HPDE6-E6E7 (cell line): ENCODE measurements at regions not wholly inside any gene's neighbourhood (a gene's known extent, or its start where the extent isn't known, plus 50 kb on each side); places are given as distances from the start of the nearest gene placed in this dataset.

Experiments
- DNase-seq: peaks from one replicate; pipeline ENCODE4 v3.0.0; 2011; ENCODE audit warnings: missing footprints; ENCODE audit errors: extremely low spot score

- no peak for DNase-seq
Measured at GRCh38 chr5:5798462-5798861, 376.0 kb downstream of the ICE1 start.

DNA sequence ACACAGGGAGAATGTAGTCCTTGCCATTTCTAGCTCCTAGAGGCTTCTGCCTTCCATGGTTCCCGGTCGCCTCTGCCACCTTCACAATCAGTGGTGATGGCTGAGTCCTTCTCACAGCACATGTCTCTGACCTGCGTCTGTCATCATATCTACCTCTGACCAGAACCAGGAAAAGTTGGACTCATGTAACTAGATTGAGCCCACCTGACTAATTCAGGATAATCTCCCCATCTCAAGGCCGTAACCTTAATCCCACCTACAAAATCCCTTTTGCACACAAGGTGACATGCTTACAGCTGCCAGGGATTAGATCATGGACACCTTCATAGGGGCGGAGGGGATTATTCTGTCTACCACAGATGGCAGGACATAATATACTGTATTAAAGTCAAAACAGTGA is 375.6 kb downstream of the ICE1 start:
- no peak for DNase-seq

- no peak for DNase-seq
Measured at GRCh38 chr5:5795074-5795771, 372.7 kb downstream of the ICE1 start.

DNA sequence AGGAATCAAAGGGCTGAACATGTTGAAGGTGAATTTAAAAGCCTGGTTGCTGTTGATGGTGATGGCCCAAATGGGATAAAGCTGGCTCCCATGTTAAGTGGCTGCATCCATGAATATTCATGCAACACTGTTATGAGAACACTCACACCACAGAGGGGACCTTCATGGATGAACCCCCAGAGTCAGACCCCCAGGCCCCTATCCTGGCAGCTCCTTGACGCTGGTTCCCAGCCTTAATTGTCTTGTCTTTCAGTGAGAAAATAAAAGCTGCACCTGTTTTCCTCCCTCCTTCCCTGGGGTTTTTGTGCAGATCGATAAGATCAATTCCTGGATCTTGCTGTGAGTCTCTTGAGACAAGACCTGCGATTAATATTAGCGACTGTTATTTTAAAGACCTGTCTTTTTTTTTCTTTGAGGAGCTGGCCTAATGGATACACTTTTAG is 371.7 kb downstream of the ICE1 start:
- no peak for DNase-seq

DNA sequence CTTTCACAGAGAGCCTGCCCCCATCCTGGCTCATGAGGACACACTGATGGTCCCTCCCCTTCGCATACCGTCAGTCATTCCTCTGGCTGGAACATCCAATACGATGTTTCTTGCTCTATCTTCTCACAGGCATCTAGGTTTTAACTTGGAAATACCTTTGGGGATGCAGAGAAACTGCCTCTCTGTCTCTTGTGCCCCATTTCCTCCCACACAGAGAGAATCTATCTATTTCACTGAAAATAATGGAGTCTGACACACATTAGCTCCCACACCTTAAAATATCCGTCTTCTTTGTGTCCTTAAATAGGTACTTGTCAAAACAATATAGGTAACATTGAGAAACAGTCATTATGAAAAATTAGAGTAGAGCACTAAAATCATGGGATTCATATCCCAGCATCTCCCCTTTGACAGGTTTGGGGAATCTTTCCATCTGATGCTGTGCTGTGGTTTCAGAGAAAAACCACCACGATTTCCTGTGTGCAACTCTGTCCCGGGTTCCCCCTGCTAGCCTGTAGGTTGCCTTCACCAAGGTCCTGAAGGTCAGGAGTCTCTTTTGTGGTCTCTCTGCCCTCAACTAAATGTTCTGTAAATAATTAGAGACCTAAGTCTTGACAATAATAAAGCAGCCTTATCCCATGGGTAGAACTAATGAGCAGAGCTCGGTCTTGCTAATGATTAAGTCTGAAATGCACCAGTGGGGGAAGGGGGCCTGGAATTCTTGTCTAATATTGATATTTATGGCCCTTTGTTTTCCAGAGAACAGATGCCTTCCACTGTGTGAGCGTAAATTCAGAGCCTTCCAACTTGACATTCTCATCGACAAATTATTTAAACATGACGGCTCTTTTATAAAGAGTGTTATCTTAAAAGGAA is 371.0 kb downstream of the ICE1 start:
- no peak for DNase-seq

- no peak for DNase-seq
Measured at GRCh38 chr5:5792106-5792505, 369.6 kb downstream of the ICE1 start.

GRCh38 chr5:5788793-5789192 is 366.3 kb downstream of the ICE1 start:
- DNase-seq, result no peak

DNA sequence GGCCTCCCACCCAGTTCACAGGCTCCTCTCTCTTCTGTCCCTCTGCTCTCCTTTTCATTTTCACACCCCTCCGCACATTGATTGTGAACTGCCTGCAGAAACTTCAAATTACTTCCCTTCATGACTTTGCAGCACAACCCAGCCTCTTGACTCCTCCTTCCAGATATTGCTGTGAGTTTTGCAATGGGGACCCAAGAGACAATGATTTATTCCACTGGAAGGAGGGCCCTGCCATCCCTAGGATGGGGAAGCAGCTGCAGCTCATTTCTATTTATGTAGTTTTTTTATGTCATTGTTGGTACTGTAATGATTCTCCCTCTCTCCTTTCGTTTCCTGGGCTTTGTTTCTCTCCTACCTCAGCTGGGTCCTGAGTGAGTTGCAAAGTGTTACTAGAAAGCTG is 364.9 kb downstream of the ICE1 start:
- DNase-seq, result no peak

DNA sequence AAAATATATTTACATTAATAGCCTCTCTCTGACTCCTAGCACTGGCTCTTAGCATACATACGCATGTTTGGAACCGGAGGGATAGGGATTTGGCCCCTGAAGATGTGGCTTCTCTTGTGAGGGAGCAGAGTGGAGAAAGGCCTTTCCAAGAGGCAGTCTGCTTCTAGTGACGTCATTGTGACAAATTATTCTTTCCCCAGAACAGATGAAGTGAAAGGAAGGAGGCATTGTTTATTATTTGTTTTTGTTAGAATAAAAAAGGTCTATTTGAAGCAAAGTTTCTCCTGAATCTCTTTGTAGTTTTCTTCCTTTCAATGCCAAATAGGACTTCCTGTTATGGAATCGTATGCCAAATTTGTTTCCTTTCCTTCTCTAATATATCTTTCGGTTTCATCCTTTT is 361.6 kb downstream of the ICE1 start:
- DNase-seq, result no peak

GRCh38 chr5:5783021-5783420 is 360.5 kb downstream of the ICE1 start:
- DNase-seq, result no peak

DNA sequence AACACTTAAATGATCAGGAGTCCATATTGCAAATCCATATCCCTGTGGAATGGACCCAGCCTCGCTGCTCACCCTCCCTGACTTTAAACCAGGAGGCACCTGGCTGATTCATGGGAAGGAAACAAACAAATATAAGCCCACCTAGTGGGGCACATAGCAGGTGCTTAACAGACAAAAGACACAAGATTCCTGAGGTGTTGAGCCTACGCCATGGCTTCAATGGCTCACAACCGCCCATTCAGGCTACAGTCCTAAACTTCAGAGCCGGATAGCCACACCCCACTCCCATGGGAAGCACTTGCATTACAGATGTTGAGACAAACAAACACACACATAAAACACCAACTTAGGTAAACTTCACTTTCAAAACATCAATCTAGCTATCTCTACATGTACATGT is 359.9 kb downstream of the ICE1 start:
- no peak for DNase-seq

DNA sequence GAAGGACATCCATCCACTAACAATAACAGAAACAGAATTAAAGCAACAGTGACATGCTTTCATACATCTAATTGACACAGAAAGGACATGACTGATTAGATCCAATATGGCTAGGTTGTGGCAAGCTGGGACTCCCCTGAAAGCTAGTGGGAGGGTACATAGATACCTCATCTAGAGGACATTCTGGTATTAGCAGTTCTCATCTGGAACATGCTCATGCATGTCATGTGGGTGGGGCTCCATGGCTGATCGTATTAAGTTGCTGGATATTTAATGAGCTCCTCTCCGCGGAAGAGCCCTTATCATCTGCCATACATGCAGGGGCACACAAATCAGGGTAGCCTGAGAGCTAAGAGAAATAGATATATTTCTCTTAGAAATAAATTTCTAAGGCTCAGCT is 358.9 kb downstream of the ICE1 start:
- DNase-seq, result no peak

DNA sequence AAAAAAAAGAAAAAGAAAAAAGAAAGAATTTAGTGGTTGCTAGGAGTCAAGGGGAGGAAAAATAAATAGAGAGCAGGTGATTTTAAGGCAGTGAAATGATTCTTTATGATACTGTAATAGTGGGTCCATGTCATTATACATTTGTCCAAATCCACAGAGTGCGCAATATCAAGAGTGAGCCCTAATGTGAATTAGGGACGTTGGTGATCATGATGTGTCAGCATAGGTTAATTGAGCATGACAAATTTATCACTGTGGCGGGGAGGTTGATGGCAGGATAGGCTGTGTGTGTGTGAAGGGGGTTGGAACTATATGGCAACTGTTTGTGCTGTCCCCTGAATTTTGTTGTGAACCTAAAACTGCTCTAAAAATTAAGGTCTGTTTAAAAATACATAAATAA is 357.8 kb downstream of the ICE1 start:
- DNase-seq, result no peak

DNA sequence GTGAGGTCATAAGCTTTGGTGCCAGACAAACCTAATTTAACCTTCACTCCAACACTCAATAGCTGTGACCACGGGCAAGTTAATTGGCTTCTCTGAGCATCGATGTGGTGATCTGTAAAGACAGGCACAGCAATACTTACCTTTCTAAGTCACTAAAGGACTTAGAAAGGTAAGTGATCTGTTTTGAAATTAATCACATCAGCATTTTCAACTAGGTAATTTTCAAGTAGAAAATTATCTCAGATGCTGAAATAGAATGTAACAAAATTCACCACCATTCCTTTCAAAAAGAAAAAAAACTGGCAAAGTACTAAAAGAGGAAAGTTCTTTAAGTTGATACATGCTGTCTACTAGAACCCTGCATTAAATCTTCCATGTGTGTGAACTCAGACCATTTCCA is 354.5 kb downstream of the ICE1 start:
- no peak for DNase-seq

DNA sequence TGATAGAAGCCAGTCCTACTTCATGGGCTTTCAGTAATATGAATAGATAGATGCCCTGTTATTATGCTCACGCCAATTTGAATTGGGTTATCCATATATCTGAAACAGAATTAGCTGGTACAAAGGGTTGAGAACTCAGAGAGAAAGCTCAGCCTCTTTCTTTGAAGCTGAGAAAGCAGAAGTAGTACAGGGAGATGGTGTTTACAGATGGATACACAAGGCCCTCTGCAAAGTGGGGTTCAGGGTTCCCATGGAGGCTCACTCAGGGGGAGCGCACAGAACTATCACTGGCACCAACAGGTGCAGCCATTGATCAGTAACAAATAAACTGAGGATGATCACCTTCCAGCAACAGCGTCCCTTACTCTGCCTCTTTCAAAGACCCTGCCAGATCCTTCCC is 349.7 kb downstream of the ICE1 start:
- DNase-seq, result no peak

- DNase-seq, result no peak
Measured at GRCh38 chr5:5770825-5771224, 348.3 kb downstream of the ICE1 start.

GRCh38 chr5:5767286-5767928 is 344.9 kb downstream of the ICE1 start:
- DNase-seq, result no peak

- DNase-seq, result no peak
Measured at GRCh38 chr5:5765066-5765850, 342.8 kb downstream of the ICE1 start.

DNA sequence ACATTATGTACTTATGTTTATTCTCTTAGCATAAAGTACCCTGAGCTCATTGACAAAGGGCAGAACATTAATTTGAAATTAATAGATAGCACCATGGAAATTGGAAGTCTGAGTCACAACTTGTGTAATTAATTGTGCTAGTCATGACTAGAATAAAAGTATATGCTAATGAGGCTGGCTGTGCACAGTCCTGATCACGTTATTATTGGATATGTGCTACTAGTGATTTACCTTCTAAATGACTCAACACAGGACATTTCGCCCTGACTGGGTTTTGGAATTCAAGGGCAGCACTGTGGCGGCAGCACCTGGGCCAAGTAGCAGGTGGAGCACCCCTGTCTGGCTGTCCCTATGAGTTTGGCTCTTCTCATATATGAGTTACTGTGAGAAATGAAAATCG is 341.8 kb downstream of the ICE1 start:
- DNase-seq, result no peak

- DNase-seq, result no peak
Measured at GRCh38 chr5:5756762-5757161, 334.3 kb downstream of the ICE1 start.

GRCh38 chr5:5755888-5756287 is 333.4 kb downstream of the ICE1 start:
- no peak for DNase-seq

DNA sequence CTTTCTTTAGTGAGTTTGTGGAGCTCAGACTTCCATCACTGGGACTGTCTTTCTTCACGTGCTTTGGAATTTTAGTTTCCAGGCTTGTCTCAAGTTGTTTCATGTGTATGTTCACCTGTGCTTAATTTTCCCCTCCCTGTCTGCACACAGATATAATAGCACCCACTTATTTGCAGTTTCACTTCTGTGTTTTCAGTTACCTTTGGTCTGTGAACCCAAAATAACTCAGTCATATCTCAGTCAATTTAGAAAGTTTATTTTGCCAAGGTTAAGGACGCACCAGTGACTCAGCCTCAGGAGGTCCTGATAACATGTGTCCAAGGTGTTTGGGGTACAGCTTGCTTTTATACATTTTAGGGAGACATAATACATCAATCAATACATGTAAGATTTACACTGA is 330.4 kb downstream of the ICE1 start:
- DNase-seq, result no peak
